ENCODE measurements at regions not wholly inside any gene's neighbourhood (a gene's known extent, or its start where the extent isn't known, plus 50 kb on each side); places are given as distances from the start of the nearest gene placed in this dataset.
"Not testable (repeated sequence)": the region's sequence is repeated elsewhere in the genome, so short reads cannot be mapped to it uniquely, and the experiment has no call there.

GRCh38 chr2:226086190-226086589 lies 686.7 kb downstream of the NYAP2 start:
- DNase-seq (ENCODE audit: low spot score), result no peak

GRCh38 chr2:226085425-226085824 lies 685.9 kb downstream of the NYAP2 start:
- not testable (repeated sequence) for DNase-seq (ENCODE audit: low spot score)

- DNase-seq (ENCODE audit: low spot score), result no peak
Measured at GRCh38 chr2:226080334-226080733, 680.8 kb downstream of the NYAP2 start.

- DNase-seq (ENCODE audit: low spot score), result peak; percentile 40
Measured at GRCh38 chr2:226079671-226080181, 680.2 kb downstream of the NYAP2 start.

- DNase-seq (ENCODE audit: low spot score), result no peak
Measured at GRCh38 chr2:226079196-226079595, 679.7 kb downstream of the NYAP2 start.

GRCh38 chr2:226078666-226079065 lies 679.2 kb downstream of the NYAP2 start:
- no peak for DNase-seq (ENCODE audit: low spot score)

- DNase-seq (ENCODE audit: low spot score), result no peak
Measured at GRCh38 chr2:226077841-226078240, 678.3 kb downstream of the NYAP2 start.

- DNase-seq (ENCODE audit: low spot score), result no peak
Measured at GRCh38 chr2:226077031-226077430, 677.5 kb downstream of the NYAP2 start.

- no peak for DNase-seq (ENCODE audit: low spot score)
Measured at GRCh38 chr2:226076529-226076928, 677.0 kb downstream of the NYAP2 start.

GRCh38 chr2:226074391-226074790 lies 674.9 kb downstream of the NYAP2 start:
- no peak for DNase-seq (ENCODE audit: low spot score)

GRCh38 chr2:226073496-226074160 lies 674.1 kb downstream of the NYAP2 start:
- DNase-seq (ENCODE audit: low spot score), result no peak

GRCh38 chr2:226066873-226067272 lies 667.4 kb downstream of the NYAP2 start:
- no peak for DNase-seq (ENCODE audit: low spot score)

- no peak for DNase-seq (ENCODE audit: low spot score)
Measured at GRCh38 chr2:226066391-226066790, 666.9 kb downstream of the NYAP2 start.

- no peak for DNase-seq (ENCODE audit: low spot score)
Measured at GRCh38 chr2:226064932-226065570, 665.5 kb downstream of the NYAP2 start.

GRCh38 chr2:226063704-226064440 lies 664.4 kb downstream of the NYAP2 start:
- peak; percentile 76 for DNase-seq (ENCODE audit: low spot score)

- DNase-seq (ENCODE audit: low spot score), result no peak
Measured at GRCh38 chr2:226059961-226060627, 660.6 kb downstream of the NYAP2 start.

- DNase-seq (ENCODE audit: low spot score), result no peak
Measured at GRCh38 chr2:226057914-226058313, 658.4 kb downstream of the NYAP2 start.

GRCh38 chr2:226057365-226057764 lies 657.9 kb downstream of the NYAP2 start:
- no peak for DNase-seq (ENCODE audit: low spot score)

GRCh38 chr2:226052772-226053416 lies 653.4 kb downstream of the NYAP2 start:
- DNase-seq (ENCODE audit: low spot score), result no peak

GRCh38 chr2:226050822-226051221 lies 651.3 kb downstream of the NYAP2 start:
- peak; percentile 46 for DNase-seq (ENCODE audit: low spot score)

GRCh38 chr2:226048611-226049010 lies 649.1 kb downstream of the NYAP2 start:
- DNase-seq (ENCODE audit: low spot score), result peak; percentile 44

- DNase-seq (ENCODE audit: low spot score), result no peak
Measured at GRCh38 chr2:226045080-226045479, 645.6 kb downstream of the NYAP2 start.
